PC-3 (cell line): ENCODE measurements at regions not wholly inside any gene's neighbourhood (a gene's known extent, or its start where the extent isn't known, plus 50 kb on each side); places are given as distances from the start of the nearest gene placed in this dataset.

ENCODE experiments used
- ATAC-seq: fragments of 200-7000 bp; cut with Tn5 transposase; 2 replicates; pipeline ENCODE4 v1.9.1; 2020; ENCODE audit warnings: mild to moderate bottlenecking, moderate library complexity
- BruUV-seq: library from RNA; stranded (reverse); fragments of 400-500 nt; replicated peaks from 2 replicates; lab custom pipeline; 2021; lab: Mats Ljungman, UMichigan
- CTCF ChIA-PET: fragments of 300-600 bp; sonication (Branson Sonifier 250); formaldehyde crosslinking; loops from one replicate; lab custom pipeline; 2022; ENCODE audit warnings: antibody characterized with exemption; lab: Charles Lee
- POLR2A ChIA-PET: fragments of 300-600 bp; sonication (Branson Sonifier 250); formaldehyde crosslinking; loops from one replicate; lab custom pipeline; 2022; ENCODE audit warnings: antibody characterized with exemption; ENCODE audit not compliant: unreplicated experiment; lab: Charles Lee
- DNase-seq: peaks from one replicate; pipeline ENCODE4 v3.0.0-alpha.2; 2015
- H2AFZ ChIP-seq: fragments of 300-600 bp; sonication (generic); 2 replicates; pipeline ENCODE4 v1.6.0; 2016; ENCODE audit warnings: antibody characterized with exemption, low read length
- H3F3A ChIP-seq: fragments of 300-600 bp; sonication (generic); one replicate; pipeline ENCODE4 v1.6.0; 2017; ENCODE audit warnings: antibody characterized with exemption, low read length, control low read depth, mild to moderate bottlenecking; ENCODE audit not compliant: unreplicated experiment
- H3K27ac ChIP-seq: fragments of 300-600 bp; sonication (generic); 2 replicates; pipeline ENCODE4 v1.5.1; 2016; ENCODE audit warnings: mild to moderate bottlenecking, low read length
- H3K27me3 ChIP-seq: fragments of 300-600 bp; sonication (generic); 2 replicates; pipeline ENCODE4 v1.6.1; 2016; ENCODE audit warnings: low read length, mixed read lengths
- H3K36me3 ChIP-seq: fragments of 300-600 bp; sonication (generic); 2 replicates; pipeline ENCODE4 v1.6.1; 2016; ENCODE audit warnings: low read depth, mixed run types, low read length, mixed read lengths
- H3K4me1 ChIP-seq: fragments of 300-600 bp; sonication (generic); 2 replicates; pipeline ENCODE4 v1.5.1; 2016; ENCODE audit warnings: low read length; ENCODE audit not compliant: insufficient read depth
- H3K4me2 ChIP-seq: fragments of 300-600 bp; sonication (generic); 2 replicates; pipeline ENCODE4 v1.6.0; 2016; ENCODE audit warnings: low read length
- H3K4me3 ChIP-seq: fragments of 300-600 bp; sonication (generic); 2 replicates; pipeline ENCODE4 v1.5.1; 2016; ENCODE audit warnings: mild to moderate bottlenecking, low read length, mixed read lengths
- H3K79me2 ChIP-seq: fragments of 300-600 bp; sonication (generic); 2 replicates; pipeline ENCODE4 v1.6.1; 2017; ENCODE audit warnings: low read length, mixed read lengths
- H3K9ac ChIP-seq: fragments of 300-600 bp; sonication (generic); 2 replicates; pipeline ENCODE4 v1.6.0; 2016; ENCODE audit warnings: mild to moderate bottlenecking, low read length
- H3K9me2 ChIP-seq: fragments of 300-600 bp; sonication (generic); replicated peaks from 2 replicates; pipeline ENCODE4 v1.6.1; 2016; ENCODE audit warnings: mixed run types, low read length, mixed read lengths
- H3K9me3 ChIP-seq: fragments of 300-600 bp; sonication (generic); 2 replicates; pipeline ENCODE4 v1.6.1; 2016; ENCODE audit warnings: low read length, mixed read lengths
- H4K20me1 ChIP-seq: fragments of 300-600 bp; sonication (generic); 2 replicates; pipeline ENCODE4 v1.6.1; 2016; ENCODE audit warnings: low read length, mixed read lengths
- CTCF ChIP-seq: fragments of 300-600 bp; sonication (generic); conservative IDR thresholded peaks from 2 replicates; pipeline ENCODE4 v1.5.1; 2017; ENCODE audit warnings: antibody characterized with exemption, low read depth, mild to moderate bottlenecking, low read length
- EZH2 ChIP-seq: fragments of 300-600 bp; sonication (generic); IDR thresholded peaks from one replicate; pipeline ENCODE4 v1.6.1; 2017; ENCODE audit warnings: antibody characterized with exemption, mild to moderate bottlenecking, low read length; ENCODE audit not compliant: unreplicated experiment
- EZH2phosphoT487 ChIP-seq: fragments of 300-600 bp; sonication (generic); IDR thresholded peaks from 2 replicates; pipeline ENCODE4 v1.6.1; 2018; ENCODE audit warnings: mild to moderate bottlenecking, antibody characterized with exemption, low read length, borderline replicate concordance
- intact Hi-C: fragments of 100-400 bp; cut with micrococcal nuclease; formaldehyde crosslinking; loops from 2 replicates; pipeline ENCODE4 v1.9.0; 2023

GRCh38 chr18:1392046-1392445 is 487.4 kb downstream of the ADCYAP1 start:
- Histone ChIP-seq H4K20me1 (no peaks in the 10 kb centered on the region), H3K4me1 (peaks cover 58% of the 10 kb centered on the region), H3K4me2 (peak overlapping the region; percentile 49; the same call in 1 of the 2 replicates), H3F3A (no peaks in the 10 kb centered on the region), H2AFZ (no peak overlapping the region), H3K9me3 (no peaks in the 10 kb centered on the region), H3K9ac (peak overlapping the region; percentile 72), H3K79me2 (no peaks in the 10 kb centered on the region), H3K36me3 (no peaks in the 10 kb centered on the region), H3K27ac (peak overlapping the region; percentile 97), H3K27me3 (no peaks in the 10 kb centered on the region), H3K4me3 (no peak overlapping the region), H3K9me2 (no peaks in the 10 kb centered on the region)
- POLR2A ChIA-PET, result no interaction called here
- ATAC-seq (no peak), DNase-seq (no peak)
- TF ChIP-seq CTCF (no peak), EZH2 (no peak), EZH2phosphoT487 (no peak)
- intact Hi-C loops, result loop anchor here (2.0 kb wide), 3 partner anchors 41 to 397 kb away; no protein-coding TSS in a partner anchor
- CTCF ChIA-PET, result no interaction called here
- BruUV-seq, result no TSS peak

GRCh38 chr18:1392865-1393734 is 488.4 kb downstream of the ADCYAP1 start:
- H3K4me3 ChIP-seq, result no peak overlapping the region; the same call in 1 of the 2 replicates
- no peaks in the 10 kb centered on the region for H3K9me2 ChIP-seq
- POLR2A ChIA-PET, result interaction anchor here (0.6 to 0.7 kb wide), 3 partner anchors 14 to 562 kb away, joined by 4 to 6 read pairs (median 5); no protein-coding TSS in a partner anchor
- H3K9ac ChIP-seq, result peak overlapping the region; percentile 72
- DNase-seq (peak; percentile 80), ATAC-seq (peak; percentile 83)
- CTCF ChIA-PET, result interaction anchor here (0.5 kb wide), 1 partner anchor 99 kb away, joined by 6 read pairs; no protein-coding TSS in a partner anchor
- TSS peak; percentile 35 for BruUV-seq
- peaks cover 58% of the 10 kb centered on the region for H3K4me1 ChIP-seq
- intact Hi-C loops, result loop anchor here (2.0 kb wide), 3 partner anchors 42 to 398 kb away; no protein-coding TSS in a partner anchor
- H3F3A ChIP-seq, result no peaks in the 10 kb centered on the region
- H2AFZ ChIP-seq, result peak overlapping the region; percentile 3; the same call in 1 of the 2 replicates
- no peaks in the 10 kb centered on the region for H3K79me2 ChIP-seq
- no peaks in the 10 kb centered on the region for H3K9me3 ChIP-seq
- H3K27me3 ChIP-seq, result no peaks in the 10 kb centered on the region
- peak overlapping the region; percentile 49 for H3K4me2 ChIP-seq
- TF ChIP-seq EZH2 (no peak), CTCF (no peak), EZH2phosphoT487 (no peak)
- H4K20me1 ChIP-seq, result no peaks in the 10 kb centered on the region
- H3K27ac ChIP-seq, result peak overlapping the region; percentile 97
- no peaks in the 10 kb centered on the region for H3K36me3 ChIP-seq
